GM21381 (cell line): ENCODE measurements at regions not wholly inside any gene's neighbourhood (a gene's known extent, or its start where the extent isn't known, plus 50 kb on each side); places are given as distances from the start of the nearest gene placed in this dataset.

Source experiments
- ATAC-seq: cut with Tn5 transposase; IDR thresholded peaks from one replicate; pipeline ENCODE4 v1.9.1; 2021; ENCODE audit warnings: mild to moderate bottlenecking, moderate library complexity; ENCODE audit not compliant: unreplicated experiment

DNA sequence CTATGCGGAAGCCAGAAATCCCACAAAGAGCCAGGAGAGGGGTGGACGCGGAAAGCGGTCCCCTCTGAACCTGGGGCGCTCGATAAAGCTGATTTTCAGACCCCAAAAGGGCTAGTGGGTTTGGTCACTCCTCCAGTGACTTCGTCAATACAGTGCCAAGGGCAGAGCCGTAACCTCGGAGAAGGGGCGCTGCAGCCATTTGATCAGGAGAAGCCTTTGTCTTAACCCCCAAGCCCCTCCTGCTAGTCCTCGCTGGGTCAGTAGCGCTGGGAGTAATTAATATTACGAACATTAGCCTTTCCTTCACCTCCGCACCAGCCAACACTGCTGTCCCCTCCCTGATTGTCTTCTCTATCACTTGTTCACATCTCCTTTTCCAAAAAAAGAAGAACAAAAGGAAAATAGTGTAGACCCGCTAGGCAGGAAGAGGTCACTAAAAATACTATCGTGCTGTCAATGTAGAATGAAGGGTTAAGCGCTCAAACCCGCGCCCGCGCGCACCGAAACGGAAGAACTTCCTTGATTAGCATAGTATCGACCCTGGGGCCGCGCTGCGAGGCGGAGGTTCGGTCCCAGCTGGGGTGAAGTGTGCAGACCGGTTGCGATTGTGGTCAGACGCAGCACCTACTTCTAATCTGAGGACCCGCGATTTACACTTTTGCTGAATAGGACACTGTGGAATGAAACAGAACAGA, 63.2 kb upstream of the MAPRE2 start:
- peak; percentile 33 for ATAC-seq

DNA sequence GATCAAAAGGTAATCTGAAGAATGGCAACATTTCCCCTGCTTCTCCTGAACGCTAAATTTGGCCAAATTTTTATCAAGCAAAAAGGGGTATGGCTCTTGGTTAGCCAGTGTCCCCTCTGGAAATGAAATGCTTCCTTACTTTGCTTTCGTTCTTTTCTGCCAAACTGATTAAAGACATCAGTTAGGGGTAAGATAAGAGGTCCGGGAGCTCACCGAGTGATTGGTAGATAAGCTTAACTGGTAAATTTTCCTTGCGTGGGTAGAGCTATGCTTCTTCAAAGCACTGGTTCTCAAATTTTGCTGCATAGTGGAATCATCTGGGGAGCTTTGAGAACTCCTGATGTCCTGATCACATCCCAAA, 62.7 kb upstream of the MAPRE2 start:
- no peak for ATAC-seq

DNA sequence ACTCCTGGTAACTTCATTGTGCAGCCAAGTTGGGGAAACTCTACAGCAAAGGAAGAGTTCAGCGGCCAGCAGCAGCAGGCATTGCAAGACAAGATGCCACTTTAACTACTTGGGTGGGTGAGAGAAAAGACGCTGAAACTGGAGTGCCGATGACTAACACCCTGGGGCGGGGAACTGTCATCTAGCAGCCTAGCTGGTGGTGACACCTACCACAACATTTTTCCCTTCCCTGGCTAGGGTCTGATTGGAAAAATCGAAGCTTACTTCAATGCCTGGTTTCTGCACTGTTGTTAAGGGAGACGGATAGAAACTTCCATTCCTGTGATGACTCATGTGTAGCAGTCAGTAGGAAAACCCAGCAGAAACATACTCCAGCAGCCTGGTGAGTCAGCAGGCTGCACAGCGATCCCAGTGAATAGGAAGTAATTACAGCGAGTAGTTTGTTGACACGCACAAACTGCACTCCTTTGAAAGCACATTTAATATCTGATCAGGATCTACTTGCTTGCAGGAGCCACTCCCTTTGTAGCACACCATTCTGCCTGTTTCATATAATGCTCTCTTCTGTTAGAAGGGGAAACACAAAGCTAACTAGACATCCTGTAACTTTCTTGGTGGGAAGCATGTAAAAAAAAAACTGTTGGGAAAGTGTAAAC, 62.1 kb upstream of the MAPRE2 start:
- ATAC-seq, result no peak

DNA sequence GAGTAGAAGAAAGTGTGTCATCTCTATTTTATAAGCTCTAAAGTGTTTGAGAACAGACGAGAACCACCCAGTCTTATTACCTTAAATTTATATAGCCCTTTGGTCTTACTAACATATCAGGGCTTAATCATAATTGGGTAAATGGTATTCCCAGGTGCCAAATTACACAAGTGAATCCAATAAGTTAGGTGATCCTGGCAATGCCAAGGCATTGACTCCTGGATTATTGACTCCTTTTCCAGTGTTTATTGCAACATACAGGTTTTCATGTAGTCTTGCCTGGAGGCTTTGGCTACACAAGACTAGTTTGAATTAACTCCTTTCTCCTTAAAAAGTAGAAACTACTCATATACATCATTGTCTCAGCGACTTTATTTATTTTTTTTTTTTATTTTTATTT, 59.7 kb upstream of the MAPRE2 start:
- no peak for ATAC-seq

DNA sequence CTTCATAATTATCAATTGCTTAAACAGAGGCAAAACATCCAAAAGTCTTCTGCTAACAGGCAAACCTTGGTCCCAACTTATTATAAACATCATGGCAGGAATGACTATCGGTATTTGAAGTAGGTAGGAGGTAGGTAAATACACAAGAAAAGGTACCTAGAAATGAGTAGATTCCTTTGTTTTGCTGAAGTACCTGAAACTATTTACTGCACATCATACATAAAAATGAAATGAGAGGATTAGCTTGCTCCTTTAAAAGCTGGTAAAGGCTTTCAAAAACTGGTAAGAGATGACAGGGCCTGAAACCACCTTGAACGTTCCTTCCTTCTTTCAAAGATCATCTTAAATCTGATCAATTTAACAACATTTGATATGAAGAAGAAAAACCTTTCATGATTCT, 55.2 kb upstream of the MAPRE2 start:
- no peak for ATAC-seq

DNA sequence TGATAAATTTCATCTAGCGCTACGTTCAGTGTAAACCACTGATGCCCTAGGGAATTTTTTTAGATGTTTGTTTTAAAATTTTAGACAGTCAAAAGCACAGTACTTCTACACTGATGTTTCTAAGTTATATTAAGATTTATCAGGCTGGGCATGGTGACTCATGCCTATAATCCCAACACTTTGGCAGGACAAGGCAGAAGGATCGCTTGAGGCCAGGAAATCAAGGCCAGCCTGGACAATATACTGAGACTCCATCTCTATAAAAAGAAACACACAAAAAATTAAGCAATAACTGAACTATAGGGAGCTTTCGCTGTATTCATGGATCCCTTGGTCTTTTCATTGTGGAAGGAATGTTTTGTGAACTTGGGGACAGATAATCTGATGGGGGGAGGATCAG, 50.6 kb upstream of the MAPRE2 start:
- ATAC-seq, result no peak

DNA sequence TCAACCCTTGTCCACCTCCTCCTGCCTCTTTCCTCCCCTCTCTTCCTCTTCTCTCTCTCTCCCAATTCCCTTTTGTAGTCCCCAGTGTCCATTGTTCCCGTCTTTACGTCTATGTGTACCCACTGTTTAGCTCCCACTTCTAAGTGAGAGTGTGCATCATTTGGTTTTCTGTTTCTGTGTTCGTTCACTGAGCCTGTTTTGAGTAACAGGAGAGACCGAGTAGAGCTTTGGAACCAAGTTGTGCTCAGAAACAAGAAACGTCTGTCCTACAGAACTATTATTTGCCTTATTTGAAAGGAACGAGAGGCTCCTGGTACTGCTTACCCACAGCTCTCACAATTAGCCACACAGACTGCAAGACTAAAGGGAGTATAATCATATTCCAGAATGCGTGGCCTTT, 50.1 kb upstream of the MAPRE2 start:
- ATAC-seq, result no peak
